ENCODE measurements at regions not wholly inside any gene's neighbourhood (a gene's known extent, or its start where the extent isn't known, plus 50 kb on each side); places are given as distances from the start of the nearest gene placed in this dataset.

DNA sequence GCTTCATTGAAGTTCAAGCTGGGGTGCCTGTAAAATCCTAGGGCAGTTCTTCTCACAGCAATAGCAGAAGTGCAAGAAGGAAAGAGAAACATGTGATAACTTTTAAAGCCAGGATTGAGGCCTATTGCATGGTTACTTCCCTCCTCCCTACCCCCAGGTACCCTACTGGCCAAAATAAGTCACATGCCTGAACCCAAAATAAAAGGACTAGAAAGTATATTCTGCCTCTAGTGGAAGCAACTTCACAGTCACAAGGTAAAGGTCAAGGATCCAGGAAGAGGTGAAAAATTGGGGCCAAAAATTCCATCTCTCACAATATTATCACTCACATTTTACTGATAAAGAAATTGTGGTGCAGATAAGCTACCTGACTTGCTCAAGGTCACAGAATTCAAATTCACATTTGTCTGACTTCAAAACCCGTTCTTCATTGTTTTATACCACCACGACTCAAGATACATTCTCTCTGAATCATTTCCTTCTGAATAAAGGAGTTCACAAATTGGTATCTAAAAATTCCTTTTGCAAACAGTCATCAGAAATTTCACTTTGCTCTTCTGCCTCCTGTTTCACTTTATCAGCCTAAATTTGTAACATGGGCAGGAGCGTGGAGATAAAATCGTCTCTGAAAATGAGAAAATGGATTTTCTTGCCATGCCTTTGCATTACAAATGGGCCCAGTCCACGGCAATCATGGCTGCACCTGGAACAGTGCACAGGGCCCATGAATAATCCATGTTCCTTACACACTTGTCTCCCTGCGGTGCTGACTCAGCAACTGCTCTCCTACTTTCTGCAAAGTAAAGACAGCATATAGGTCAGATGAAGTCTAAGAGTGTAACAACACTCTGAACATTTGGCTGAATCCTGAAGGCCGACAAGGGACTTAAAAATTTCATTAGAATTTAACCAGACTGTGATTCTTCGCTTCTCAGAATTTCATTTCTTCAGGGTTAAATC lies 485.3 kb upstream of the NFIA start:
- Histone ChIP-seq H3K4me3 (ENCODE audit: low read length) (no peak overlapping the region), H3K9me3 (ENCODE audit: low read length) (no peaks in the 10 kb centered on the region), H3F3A (ENCODE audit: insufficient read depth, low read length, poor library complexity, severe bottlenecking) (no peaks in the 10 kb centered on the region), H3K27me3 (ENCODE audit: insufficient read depth, low read depth, low read length) (no peaks in the 10 kb centered on the region), H4K20me1 (ENCODE audit: insufficient read depth) (no peaks in the 10 kb centered on the region), H3K9me2 (ENCODE audit: insufficient read depth, low read length) (no peaks in the 10 kb centered on the region), H3K9ac (ENCODE audit: low read length) (no peak overlapping the region), H2AFZ (ENCODE audit: low read depth, low read length) (no peak overlapping the region), H3K36me3 (ENCODE audit: insufficient read depth, low read length) (no peaks in the 10 kb centered on the region), H3K27ac (ENCODE audit: low read length) (no peak overlapping the region), H3K4me2 (ENCODE audit: low read length) (no peak overlapping the region), H3K79me2 (replicated peaks; ENCODE audit: insufficient read depth, low read length) (no peaks in the 10 kb centered on the region)
- TF ChIP-seq RAD21 (conservative IDR thresholded peaks at IDR 0.05) (no peak), EP300 (conservative IDR thresholded peaks at IDR 0.05; ENCODE audit: poor library complexity, severe bottlenecking) (no peak), REST (IDR thresholded peaks at IDR 0.05; ENCODE audit: borderline replicate concordance) (no peak), SMC3 (conservative IDR thresholded peaks at IDR 0.05; ENCODE audit: poor library complexity) (no peak), POLR2AphosphoS5 (IDR thresholded peaks at IDR 0.05) (no peak), EZH2 (IDR thresholded peaks at IDR 0.05; ENCODE audit: borderline replicate concordance, insufficient read depth, low read length, poor library complexity, severe bottlenecking) (no peak), MXI1 (conservative IDR thresholded peaks at IDR 0.05; ENCODE audit: poor library complexity, severe bottlenecking) (no peak), TAF1 (IDR thresholded peaks at IDR 0.05; ENCODE audit: low read depth) (no peak)

- H3K79me2 ChIP-seq (replicated peaks; ENCODE audit: insufficient read depth, low read length): no peaks in the 10 kb centered on the region
- H2AFZ ChIP-seq (ENCODE audit: low read depth, low read length): no peak overlapping the region
- no peaks in the 10 kb centered on the region for H3K9me2 ChIP-seq (ENCODE audit: insufficient read depth, low read length)
- H3K4me2 ChIP-seq (ENCODE audit: low read length): no peak overlapping the region
- TF ChIP-seq SMC3 (conservative IDR thresholded peaks at IDR 0.05; ENCODE audit: poor library complexity) (no peak), MXI1 (conservative IDR thresholded peaks at IDR 0.05; ENCODE audit: poor library complexity, severe bottlenecking) (no peak), EP300 (conservative IDR thresholded peaks at IDR 0.05; ENCODE audit: poor library complexity, severe bottlenecking) (no peak), REST (IDR thresholded peaks at IDR 0.05; ENCODE audit: borderline replicate concordance) (no peak), POLR2AphosphoS5 (IDR thresholded peaks at IDR 0.05) (no peak), TAF1 (IDR thresholded peaks at IDR 0.05; ENCODE audit: low read depth) (no peak), RAD21 (conservative IDR thresholded peaks at IDR 0.05) (no peak), EZH2 (IDR thresholded peaks at IDR 0.05; ENCODE audit: borderline replicate concordance, insufficient read depth, low read length, poor library complexity, severe bottlenecking) (no peak)
- TF ChIP-seq, protein P1, sequence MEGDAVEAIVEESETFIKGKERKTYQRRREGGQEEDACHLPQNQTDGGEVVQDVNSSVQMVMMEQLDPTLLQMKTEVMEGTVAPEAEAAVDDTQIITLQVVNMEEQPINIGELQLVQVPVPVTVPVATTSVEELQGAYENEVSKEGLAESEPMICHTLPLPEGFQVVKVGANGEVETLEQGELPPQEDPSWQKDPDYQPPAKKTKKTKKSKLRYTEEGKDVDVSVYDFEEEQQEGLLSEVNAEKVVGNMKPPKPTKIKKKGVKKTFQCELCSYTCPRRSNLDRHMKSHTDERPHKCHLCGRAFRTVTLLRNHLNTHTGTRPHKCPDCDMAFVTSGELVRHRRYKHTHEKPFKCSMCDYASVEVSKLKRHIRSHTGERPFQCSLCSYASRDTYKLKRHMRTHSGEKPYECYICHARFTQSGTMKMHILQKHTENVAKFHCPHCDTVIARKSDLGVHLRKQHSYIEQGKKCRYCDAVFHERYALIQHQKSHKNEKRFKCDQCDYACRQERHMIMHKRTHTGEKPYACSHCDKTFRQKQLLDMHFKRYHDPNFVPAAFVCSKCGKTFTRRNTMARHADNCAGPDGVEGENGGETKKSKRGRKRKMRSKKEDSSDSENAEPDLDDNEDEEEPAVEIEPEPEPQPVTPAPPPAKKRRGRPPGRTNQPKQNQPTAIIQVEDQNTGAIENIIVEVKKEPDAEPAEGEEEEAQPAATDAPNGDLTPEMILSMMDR (IDR thresholded peaks at IDR 0.05; ENCODE audit: poor library complexity, severe bottlenecking): no peak
- H3K27me3 ChIP-seq (ENCODE audit: insufficient read depth, low read depth, low read length): no peaks in the 10 kb centered on the region
- no peak overlapping the region for H3K27ac ChIP-seq (ENCODE audit: low read length)
- H3K36me3 ChIP-seq (ENCODE audit: insufficient read depth, low read length): no peaks in the 10 kb centered on the region
- no peaks in the 10 kb centered on the region for H4K20me1 ChIP-seq (ENCODE audit: insufficient read depth)
- H3F3A ChIP-seq (ENCODE audit: insufficient read depth, low read length, poor library complexity, severe bottlenecking): no peaks in the 10 kb centered on the region
- no peak overlapping the region for H3K9ac ChIP-seq (ENCODE audit: low read length)
- H3K9me3 ChIP-seq (ENCODE audit: low read length): no peaks in the 10 kb centered on the region
- H3K4me3 ChIP-seq (ENCODE audit: low read length): no peak overlapping the region
Measured at GRCh38 chr1:60591583-60591982, 490.8 kb upstream of the NFIA start.
